ENCODE measurements at regions not wholly inside any gene's neighbourhood (a gene's known extent, or its start where the extent isn't known, plus 50 kb on each side); places are given as distances from the start of the nearest gene placed in this dataset.

- H3K79me2 ChIP-seq (ENCODE audit: control insufficient read depth in 1 of 2, insufficient read depth in 2 of 2, low read length in 2 of 2): no peaks in the 10 kb centered on the region
- H3K9ac ChIP-seq (replicated peaks in 1 of 4; ENCODE audit: extremely low read depth in 1 of 4, low read depth in 3 of 4, low read length in 3 of 4): no peak overlapping the region
- no peaks in the 10 kb centered on the region for H3K36me3 ChIP-seq (ENCODE audit: control insufficient read depth in 2 of 4, insufficient read depth in 4 of 4, low read length in 3 of 4)
- 83% methylated on average over 3 of the region's 3 CpGs; no CpG with 5 or more reads in 1 of the 2 experiments for WGBS, 2 experiments (ENCODE audit: extremely low coverage in 1 of 2, insufficient coverage in 1 of 2, insufficient read length in 1 of 2, insufficient replicate concordance in 2 of 2, low coverage in 1 of 2, low lambda C conversion rate in 2 of 2, missing lambda C conversion rate in 1 of 2)
- ChIA-PET POLR2A (ENCODE audit: partially characterized antibody) (no interaction called here), CTCF (ENCODE audit: partially characterized antibody) (no interaction called here)
- no peak overlapping the region for H2BK5ac ChIP-seq (ENCODE audit: low read depth, low read length)
- H4K91ac ChIP-seq (replicated peaks; ENCODE audit: insufficient read length, low read length): no peak overlapping the region
- H4K8ac ChIP-seq (ENCODE audit: extremely low read depth, insufficient read depth, low read length): no peak overlapping the region
- no peak overlapping the region for H2BK120ac ChIP-seq (replicated peaks; ENCODE audit: low read depth, low read length)
- no peak for FAIRE-seq
- no peak overlapping the region for H3K18ac ChIP-seq (ENCODE audit: extremely low read depth, low read length)
- no peak overlapping the region for H2AFZ ChIP-seq (ENCODE audit: low read length)
- no peak for DNase-seq (ENCODE audit: low read depth in 1 of 2, low spot score in 2 of 2)
- no peak overlapping the region for H4K5ac ChIP-seq (ENCODE audit: insufficient read length, low read depth, low read length)
- H3K4me2 ChIP-seq (ENCODE audit: insufficient read depth in 1 of 2, low read depth in 2 of 2, low read length in 2 of 2): no peak overlapping the region
- no peaks in the 10 kb centered on the region for H3K9me3 ChIP-seq (ENCODE audit: insufficient read depth in 2 of 2, low read depth in 1 of 2, low read length in 1 of 2)
- H3K56ac ChIP-seq (replicated peaks; ENCODE audit: insufficient read length, low read depth, low read length): no peak overlapping the region
- H3K4me3 ChIP-seq (ENCODE audit: extremely low read depth in 1 of 4, insufficient read depth in 2 of 4, low read depth in 3 of 4, low read length in 4 of 4): no peak overlapping the region
- H2BK15ac ChIP-seq (ENCODE audit: low read length): no peak overlapping the region
- H2AK5ac ChIP-seq (ENCODE audit: low read depth, low read length): no peak overlapping the region
- H3K4ac ChIP-seq (replicated peaks; ENCODE audit: insufficient read length, low read depth, low read length): no peak overlapping the region
- no peaks in the 10 kb centered on the region for H3K23me2 ChIP-seq (ENCODE audit: low read depth, low read length)
- H3K27me3 ChIP-seq (replicated peaks in 1 of 4; ENCODE audit: control insufficient read depth in 3 of 4, extremely low read depth in 1 of 4, insufficient read depth in 3 of 4, low read length in 3 of 4): no peaks in the 10 kb centered on the region
- no peaks in the 10 kb centered on the region for H4K20me1 ChIP-seq (replicated peaks in 1 of 2; ENCODE audit: control insufficient read depth in 1 of 2, insufficient read depth in 2 of 2, low read length in 2 of 2)
- H3K79me1 ChIP-seq (ENCODE audit: low read depth, low read length): no peaks in the 10 kb centered on the region
- no peak for TF ChIP-seq ASH2L (IDR thresholded peaks at IDR 0.05; ENCODE audit: low read length)
- TF ChIP-seq KDM4A (IDR thresholded peaks at IDR 0.05; ENCODE audit: low read depth, low read length, severe bottlenecking): no peak
- TF ChIP-seq SIRT6 (IDR thresholded peaks at IDR 0.05; ENCODE audit: low read length): no peak
- no peak for TF ChIP-seq CHD2 (IDR thresholded peaks at IDR 0.05; ENCODE audit: low read length)
- TF ChIP-seq SAP30 (IDR thresholded peaks at IDR 0.05; ENCODE audit: insufficient read depth, insufficient replicate concordance, low read length): no peak
- no peak for TF ChIP-seq CREB1 (IDR thresholded peaks at IDR 0.05)
- TF ChIP-seq E2F6 (IDR thresholded peaks at IDR 0.05): no peak
- no peak for TF ChIP-seq ATF3 (IDR thresholded peaks at IDR 0.05; ENCODE audit: insufficient read depth, low read depth, low read length)
- TF ChIP-seq TAF1 (IDR thresholded peaks at IDR 0.05; ENCODE audit: low read depth, low read length): no peak
- no peak for TF ChIP-seq KDM5A (IDR thresholded peaks at IDR 0.05; ENCODE audit: low read length)
- no peak overlapping the region for H3K14ac ChIP-seq (ENCODE audit: insufficient read length)
- H3K23ac ChIP-seq (ENCODE audit: insufficient read length): no peak overlapping the region
- H3K27ac ChIP-seq (ENCODE audit: low read depth, low read length): no peak overlapping the region
- H3K4me1 ChIP-seq (replicated peaks in 1 of 4; ENCODE audit: control insufficient read depth in 3 of 4, insufficient read depth in 4 of 4, low read length in 3 of 4): no peaks in the 10 kb centered on the region
- no peak overlapping the region for H2BK20ac ChIP-seq (ENCODE audit: low read length)
- H2BK12ac ChIP-seq (ENCODE audit: low read depth, low read length): no peak overlapping the region
These were observed 1424.4 kb upstream of the SLC39A10 start for GRCh38 chr2:194232600-194232999.
